ENCODE measurements at regions not wholly inside any gene's neighbourhood (a gene's known extent, or its start where the extent isn't known, plus 50 kb on each side); places are given as distances from the start of the nearest gene placed in this dataset.

DNA sequence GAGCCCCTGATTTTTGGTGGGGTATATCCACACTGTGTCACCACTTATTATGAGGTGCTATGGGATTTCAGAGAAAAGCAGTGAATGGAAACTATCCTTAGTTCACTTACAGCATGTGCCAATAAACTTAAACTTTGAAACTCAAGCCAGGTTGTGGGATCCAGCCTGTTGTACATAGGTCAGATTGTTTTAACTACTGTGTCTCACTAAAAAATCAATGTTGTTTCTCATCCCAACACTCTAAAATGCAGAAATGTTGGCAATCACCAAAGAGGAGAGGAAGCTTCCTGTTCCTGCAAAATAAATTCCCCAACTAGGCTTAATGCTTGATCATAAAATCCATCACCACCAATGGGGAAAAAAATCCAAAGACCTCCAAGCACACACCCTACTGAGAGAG lies 173.7 kb upstream of the ONECUT1 start:
- no peak for DNase-seq (ENCODE audit: low spot score)
- TF ChIP-seq, protein P1, sequence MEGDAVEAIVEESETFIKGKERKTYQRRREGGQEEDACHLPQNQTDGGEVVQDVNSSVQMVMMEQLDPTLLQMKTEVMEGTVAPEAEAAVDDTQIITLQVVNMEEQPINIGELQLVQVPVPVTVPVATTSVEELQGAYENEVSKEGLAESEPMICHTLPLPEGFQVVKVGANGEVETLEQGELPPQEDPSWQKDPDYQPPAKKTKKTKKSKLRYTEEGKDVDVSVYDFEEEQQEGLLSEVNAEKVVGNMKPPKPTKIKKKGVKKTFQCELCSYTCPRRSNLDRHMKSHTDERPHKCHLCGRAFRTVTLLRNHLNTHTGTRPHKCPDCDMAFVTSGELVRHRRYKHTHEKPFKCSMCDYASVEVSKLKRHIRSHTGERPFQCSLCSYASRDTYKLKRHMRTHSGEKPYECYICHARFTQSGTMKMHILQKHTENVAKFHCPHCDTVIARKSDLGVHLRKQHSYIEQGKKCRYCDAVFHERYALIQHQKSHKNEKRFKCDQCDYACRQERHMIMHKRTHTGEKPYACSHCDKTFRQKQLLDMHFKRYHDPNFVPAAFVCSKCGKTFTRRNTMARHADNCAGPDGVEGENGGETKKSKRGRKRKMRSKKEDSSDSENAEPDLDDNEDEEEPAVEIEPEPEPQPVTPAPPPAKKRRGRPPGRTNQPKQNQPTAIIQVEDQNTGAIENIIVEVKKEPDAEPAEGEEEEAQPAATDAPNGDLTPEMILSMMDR (IDR thresholded peaks at IDR 0.05; ENCODE audit: extremely low read depth, missing control alignments): no peak

DNA sequence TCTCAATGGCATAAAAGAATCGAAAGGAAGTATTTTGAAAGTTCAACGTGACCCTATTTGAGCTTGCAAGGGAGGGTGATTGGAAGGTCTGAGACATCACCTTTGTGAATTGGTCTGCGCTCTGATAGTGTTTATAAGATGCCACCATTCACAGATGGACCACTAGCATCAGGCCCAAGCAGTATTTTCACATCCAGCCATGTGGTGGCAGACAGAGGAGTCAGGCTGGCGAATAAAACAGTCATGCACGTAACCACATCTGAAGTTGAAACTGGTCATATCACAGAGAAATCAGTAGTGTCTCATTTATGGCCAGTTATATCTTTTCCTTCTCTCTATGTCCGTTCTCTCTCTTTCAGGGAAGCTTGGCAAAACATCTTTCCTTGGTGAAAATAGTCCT lies 170.1 kb upstream of the ONECUT1 start:
- no peak for DNase-seq (ENCODE audit: low spot score)
- TF ChIP-seq, protein P1 (IDR thresholded peaks at IDR 0.05; ENCODE audit: extremely low read depth, missing control alignments): no peak

DNA sequence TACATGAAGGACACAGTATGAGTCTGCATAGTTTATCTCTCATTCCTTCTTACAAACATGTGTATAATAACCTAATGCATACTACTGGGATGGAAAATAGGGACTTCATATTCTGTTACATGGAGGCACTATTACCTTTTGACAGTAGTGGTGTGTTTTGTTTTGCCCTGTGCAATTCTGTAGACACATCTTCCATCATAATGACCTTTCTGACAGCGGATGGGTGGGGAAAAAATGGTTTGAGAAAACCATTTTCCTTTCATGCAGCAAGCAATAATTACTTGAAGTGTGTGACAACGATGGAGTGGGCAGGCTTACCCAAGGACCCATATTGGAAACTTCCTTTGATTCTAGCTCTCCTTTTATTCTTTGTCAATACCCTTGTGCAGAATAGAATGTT lies 153.6 kb upstream of the ONECUT1 start:
- TF ChIP-seq, protein P1 (IDR thresholded peaks at IDR 0.05; ENCODE audit: extremely low read depth, missing control alignments): no peak
- no peak for DNase-seq (ENCODE audit: low spot score)

DNA sequence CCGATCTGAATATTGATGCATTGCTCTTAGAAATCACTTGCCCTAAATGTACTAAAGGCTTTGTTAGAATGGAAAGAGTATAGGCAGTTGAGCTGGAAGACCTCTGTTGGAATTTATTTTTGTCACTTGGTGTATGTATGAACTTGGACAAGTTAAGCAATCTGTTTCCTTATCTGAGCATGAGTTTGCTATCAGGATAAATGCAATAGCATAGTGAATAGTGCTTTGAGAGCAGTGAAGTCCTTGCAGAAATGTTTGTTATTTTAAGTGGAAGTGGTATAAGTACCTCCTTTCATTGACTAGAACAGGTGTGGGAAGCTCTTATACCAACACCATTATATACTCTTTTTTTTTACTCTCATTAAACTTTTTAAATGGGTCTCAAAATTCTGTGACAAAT lies 146.4 kb upstream of the ONECUT1 start:
- TF ChIP-seq, protein P1 (IDR thresholded peaks at IDR 0.05; ENCODE audit: extremely low read depth, missing control alignments): no peak
- DNase-seq (ENCODE audit: low spot score): no peak

DNA sequence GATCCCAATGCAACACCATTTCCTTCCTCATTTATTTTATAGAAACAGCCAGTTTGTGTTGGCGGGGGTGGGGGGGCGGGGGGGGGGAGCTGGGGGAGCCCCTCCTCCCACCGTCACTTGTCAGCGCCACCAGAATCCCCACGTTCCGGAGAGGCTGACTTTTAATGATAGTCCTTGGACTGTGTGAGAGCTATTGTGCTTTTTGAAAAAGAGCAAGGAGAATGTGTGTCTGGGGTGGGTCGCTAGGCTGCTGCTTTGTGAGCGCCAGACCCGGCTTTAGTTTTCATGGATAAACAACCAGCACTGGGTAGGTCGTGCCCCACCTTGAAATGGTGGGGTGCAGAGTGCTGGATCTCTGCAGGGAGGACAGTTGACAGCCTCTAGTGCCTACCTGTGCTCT lies 135.0 kb upstream of the ONECUT1 start:
- TF ChIP-seq, protein P1 (IDR thresholded peaks at IDR 0.05; ENCODE audit: extremely low read depth, missing control alignments): no peak
- no peak for DNase-seq (ENCODE audit: low spot score)

DNA sequence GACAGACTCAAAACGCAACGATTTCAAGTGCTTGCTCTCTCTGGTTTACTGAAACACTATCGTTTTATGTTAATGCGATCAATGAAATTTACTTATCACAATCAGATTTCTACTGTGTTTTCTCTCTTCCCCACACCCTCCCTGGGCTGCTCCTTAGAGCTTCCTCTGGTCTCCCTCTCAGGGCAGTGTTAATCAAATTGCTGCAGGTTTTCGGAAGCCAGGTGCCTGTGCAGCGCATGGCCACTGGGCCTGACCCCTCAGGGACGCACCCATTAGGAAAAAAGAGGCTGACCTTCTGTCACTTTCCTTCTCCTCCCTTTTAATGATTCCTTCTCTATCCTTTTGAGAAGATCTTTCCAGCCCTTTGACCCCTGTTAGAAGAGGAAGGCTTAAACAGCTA lies 134.5 kb upstream of the ONECUT1 start:
- no peak for DNase-seq (ENCODE audit: low spot score)

DNA sequence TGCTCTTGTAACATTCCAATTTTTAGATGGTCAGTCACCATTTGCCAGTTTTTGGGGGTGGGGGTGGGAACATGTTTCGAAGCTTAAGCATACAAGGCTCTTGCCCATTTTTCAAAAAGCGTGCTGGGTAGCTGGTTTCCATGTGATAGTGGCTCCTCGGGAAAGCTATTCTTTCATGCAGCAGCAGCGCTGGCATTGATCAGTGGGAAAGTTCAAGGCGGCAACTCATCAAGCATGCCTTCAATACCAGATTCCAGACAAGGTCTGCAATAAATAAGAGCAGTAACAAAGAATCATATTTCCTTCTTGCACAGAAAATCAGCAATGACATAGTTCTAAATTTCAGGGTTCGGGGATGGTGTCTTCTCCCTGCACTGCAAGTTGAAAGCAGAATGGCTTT lies 133.5 kb upstream of the ONECUT1 start:
- TF ChIP-seq, protein P1 (IDR thresholded peaks at IDR 0.05; ENCODE audit: extremely low read depth, missing control alignments): no peak
- no peak for DNase-seq (ENCODE audit: low spot score)

More for the DNA sequence above, 134.5 kb upstream of the ONECUT1 start:
- TF ChIP-seq, protein P1 (IDR thresholded peaks at IDR 0.05; ENCODE audit: extremely low read depth, missing control alignments): no peak
